NCI-H345 treated with DMSO at 0.1 percent for 48 hours (cell line): ENCODE measurements at regions not wholly inside any gene's neighbourhood (a gene's known extent, or its start where the extent isn't known, plus 50 kb on each side); places are given as distances from the start of the nearest gene placed in this dataset.

Experiments
- DNase-seq: peaks from one replicate; lab custom pipeline; 2025; ENCODE audit not compliant: unreplicated experiment; lab: John Stamatoyannopoulos, UW

GRCh38 chr17:53996890-53997289 is 174.2 kb downstream of the KIF2B start:
- DNase-seq, result no peak

- DNase-seq, result no peak
Observed at GRCh38 chr17:54007855-54008254, 185.1 kb downstream of the KIF2B start.

- DNase-seq, result no peak
Observed at GRCh38 chr17:54009502-54009901, 186.8 kb downstream of the KIF2B start.

- no peak for DNase-seq
Observed at GRCh38 chr17:54013072-54013471, 190.3 kb downstream of the KIF2B start.

GRCh38 chr17:54015734-54016133 is 193.0 kb downstream of the KIF2B start:
- no peak for DNase-seq

GRCh38 chr17:54021418-54021817 is 198.7 kb downstream of the KIF2B start:
- no peak for DNase-seq

- DNase-seq, result no peak
Observed at GRCh38 chr17:54028986-54029580, 206.4 kb downstream of the KIF2B start.

- no peak for DNase-seq
Observed at GRCh38 chr17:54029986-54030385, 207.3 kb downstream of the KIF2B start.

- no peak for DNase-seq
Observed at GRCh38 chr17:54046570-54046969, 223.8 kb downstream of the KIF2B start.

- DNase-seq, result no peak
Observed at GRCh38 chr17:54063639-54064038, 240.9 kb downstream of the KIF2B start.

GRCh38 chr17:54085020-54085419 is 262.3 kb downstream of the KIF2B start:
- DNase-seq, result no peak

- DNase-seq, result no peak
Observed at GRCh38 chr17:54085934-54086333, 263.2 kb downstream of the KIF2B start.

- no peak for DNase-seq
Observed at GRCh38 chr17:54096216-54096615, 273.5 kb downstream of the KIF2B start.

GRCh38 chr17:54099221-54099620 is 276.5 kb downstream of the KIF2B start:
- no peak for DNase-seq

- DNase-seq, result no peak
Observed at GRCh38 chr17:54102246-54102645, 279.5 kb downstream of the KIF2B start.

GRCh38 chr17:54111576-54111975 is 288.8 kb downstream of the KIF2B start:
- no peak for DNase-seq

GRCh38 chr17:54117452-54117851 is 294.7 kb downstream of the KIF2B start:
- DNase-seq, result no peak

- no peak for DNase-seq
Observed at GRCh38 chr17:54124456-54124855, 301.7 kb downstream of the KIF2B start.

GRCh38 chr17:54153423-54153822 is 330.7 kb downstream of the KIF2B start:
- no peak for DNase-seq

GRCh38 chr17:54157542-54157941 is 334.8 kb downstream of the KIF2B start:
- no peak for DNase-seq

GRCh38 chr17:54172096-54172984 is 349.6 kb downstream of the KIF2B start:
- no peak for DNase-seq

GRCh38 chr17:54172985-54173316 is 350.2 kb downstream of the KIF2B start:
- DNase-seq, result no peak
